H1 (cell line): ENCODE measurements at regions not wholly inside any gene's neighbourhood (a gene's known extent, or its start where the extent isn't known, plus 50 kb on each side); places are given as distances from the start of the nearest gene placed in this dataset.

Experiments
- CTCF ChIA-PET: fragments of 300-600 bp; sonication (Branson Sonifier 250); formaldehyde crosslinking; loops from one replicate; lab custom pipeline; 2021; ENCODE audit not compliant: partially characterized antibody; lab: Charles Lee
- POLR2A ChIA-PET: fragments of 300-600 bp; sonication (Branson Sonifier 250); formaldehyde crosslinking; loops from one replicate; lab custom pipeline; 2021; ENCODE audit warnings: inconsistent platforms; ENCODE audit not compliant: partially characterized antibody; lab: Charles Lee
- DNase-seq, 2 experiments: peaks; one replicate each; pipeline versions ENCODE4 v3.0.0 to v3.0.0-alpha.2; 2010 to 2022; ENCODE audit warnings: low spot score in 2 of 2, low read depth in 1 of 2, mixed read lengths in 1 of 2
- FAIRE-seq: peaks from 2 replicates; lab custom pipeline; 2011; peaks lifted over from hg19 to GRCh38; lab: Jason Lieb, UNC
- H2AFZ ChIP-seq: 2 replicates; pipeline ENCODE4 v1.8.1; 2012; ENCODE audit warnings: low read length, inconsistent platforms
- H2AK5ac ChIP-seq: 2 replicates; pipeline ENCODE4 v1.6.1; 2013; ENCODE audit warnings: low read depth, low read length
- H2BK120ac ChIP-seq: replicated peaks from 2 replicates; pipeline ENCODE3; 2013; ENCODE audit warnings: low read depth, low read length, inconsistent platforms
- H2BK12ac ChIP-seq: 2 replicates; pipeline ENCODE4 v1.6.1; 2013; ENCODE audit warnings: low read depth, low read length
- H2BK15ac ChIP-seq: 2 replicates; pipeline ENCODE4 v1.6.1; 2013; ENCODE audit warnings: low read length
- H2BK20ac ChIP-seq: 2 replicates; pipeline ENCODE4 v1.6.1; 2013; ENCODE audit warnings: low read length
- H2BK5ac ChIP-seq: 2 replicates; pipeline ENCODE4 v1.6.1; 2013; ENCODE audit warnings: low read depth, low read length
- H3K14ac ChIP-seq: 2 replicates; pipeline ENCODE4 v1.6.1; 2013; ENCODE audit warnings: inconsistent platforms; ENCODE audit not compliant: insufficient read length
- H3K18ac ChIP-seq: 2 replicates; pipeline ENCODE4 v1.6.1; 2013; ENCODE audit warnings: low read length; ENCODE audit errors: extremely low read depth
- H3K23ac ChIP-seq: 2 replicates; pipeline ENCODE4 v1.6.1; 2013; ENCODE audit warnings: inconsistent platforms; ENCODE audit not compliant: insufficient read length
- H3K23me2 ChIP-seq: 2 replicates; pipeline ENCODE4 v1.6.1; 2013; ENCODE audit warnings: low read depth, low read length
- H3K27ac ChIP-seq: 2 replicates; pipeline ENCODE4 v1.6.1; 2011; ENCODE audit warnings: low read depth, low read length, inconsistent platforms
- H3K27me3 ChIP-seq, 4 experiments: replicated peaks in 1 of 4; 1 replicate in 1 of 4; 2 replicates in 3 of 4; pipeline versions ENCODE4 v1.6.1 to v1.8.1; 2011 to 2013; ENCODE audit warnings: low read length in 3 of 4, mild to moderate bottlenecking in 3 of 4, inconsistent platforms in 2 of 4, mixed read lengths in 2 of 4, moderate library complexity in 1 of 4; ENCODE audit not compliant: control insufficient read depth in 3 of 4, insufficient read depth in 3 of 4; ENCODE audit errors: extremely low read depth in 1 of 4
- H3K36me3 ChIP-seq, 4 experiments: 2 replicates each; pipeline versions ENCODE4 v1.6.1 to v1.8.1; 2011 to 2013; ENCODE audit warnings: mild to moderate bottlenecking in 4 of 4, low read length in 3 of 4, moderate library complexity in 2 of 4, control low read depth in 1 of 4, inconsistent platforms in 1 of 4; ENCODE audit not compliant: insufficient read depth in 4 of 4, control insufficient read depth in 2 of 4
- H3K4ac ChIP-seq: replicated peaks from 2 replicates; pipeline ENCODE3; 2013; ENCODE audit warnings: low read length, low read depth, mixed read lengths, inconsistent platforms; ENCODE audit not compliant: insufficient read length
- H3K4me1 ChIP-seq, 4 experiments: replicated peaks in 1 of 4; 1 replicate in 1 of 4; 2 replicates in 3 of 4; pipeline versions ENCODE4 v1.6.1 to v1.8.1; 2011 to 2013; ENCODE audit warnings: low read length in 3 of 4, inconsistent platforms in 2 of 4, mixed read lengths in 1 of 4; ENCODE audit not compliant: insufficient read depth in 4 of 4, control insufficient read depth in 3 of 4
- H3K4me2 ChIP-seq, 2 experiments: 2 replicates each; pipeline versions ENCODE4 v1.6.1 to v1.8.1; 2011 to 2013; ENCODE audit warnings: low read depth in 2 of 2, low read length in 2 of 2, control low read depth in 1 of 2, inconsistent platforms in 1 of 2, mild to moderate bottlenecking in 1 of 2; ENCODE audit not compliant: insufficient read depth in 1 of 2
- H3K4me3 ChIP-seq, 4 experiments: fragments of 200-600, 300-600 bp in 1 of 4; sonication (generic), shearing (Covaris generic), sonication (Bioruptor Twin) in 1 of 4; 2 replicates each; pipeline versions ENCODE4 v1.5.1 to v1.8.1; 2011 to 2016; ENCODE audit warnings: low read length in 4 of 4, low read depth in 3 of 4, control low read depth in 2 of 4, inconsistent platforms in 2 of 4, mild to moderate bottlenecking in 2 of 4, mixed read lengths in 1 of 4, moderate library complexity in 1 of 4; ENCODE audit not compliant: insufficient read depth in 2 of 4; ENCODE audit errors: extremely low read depth in 1 of 4
- H3K56ac ChIP-seq: replicated peaks from 2 replicates; pipeline ENCODE3; 2013; ENCODE audit warnings: low read depth, mild to moderate bottlenecking, mixed read lengths, low read length, inconsistent platforms; ENCODE audit not compliant: insufficient read length
- H3K79me1 ChIP-seq: 2 replicates; pipeline ENCODE4 v1.6.1; 2013; ENCODE audit warnings: low read depth, low read length, control low read depth
- H3K79me2 ChIP-seq, 2 experiments: 2 replicates each; pipeline versions ENCODE4 v1.6.1 to v1.8.1; 2012 to 2013; ENCODE audit warnings: low read length in 2 of 2, mild to moderate bottlenecking in 2 of 2, inconsistent platforms in 1 of 2; ENCODE audit not compliant: insufficient read depth in 2 of 2, control insufficient read depth in 1 of 2
- H3K9ac ChIP-seq, 4 experiments: replicated peaks in 1 of 4; 1 replicate in 1 of 4; 2 replicates in 3 of 4; pipeline versions ENCODE4 v1.6.1 to v1.8.1; 2011 to 2013; ENCODE audit warnings: low read depth in 3 of 4, low read length in 3 of 4, control low read depth in 2 of 4, mild to moderate bottlenecking in 2 of 4, moderate library complexity in 2 of 4, inconsistent platforms in 1 of 4; ENCODE audit errors: extremely low read depth in 1 of 4
- H3K9me3 ChIP-seq, 2 experiments: 2 replicates each; pipeline versions ENCODE4 v1.6.1 to v1.8.1; 2012 to 2013; ENCODE audit warnings: mild to moderate bottlenecking in 2 of 2, moderate library complexity in 2 of 2, control low read depth in 1 of 2, inconsistent platforms in 1 of 2, low read depth in 1 of 2, low read length in 1 of 2, mixed read lengths in 1 of 2; ENCODE audit not compliant: insufficient read depth in 2 of 2
- H4K20me1 ChIP-seq, 2 experiments: replicated peaks in 1 of 2; 2 replicates each; pipeline versions ENCODE3 to v1.8.1; 2011 to 2013; ENCODE audit warnings: inconsistent platforms in 2 of 2, low read length in 2 of 2, mild to moderate bottlenecking in 1 of 2; ENCODE audit not compliant: insufficient read depth in 2 of 2, control insufficient read depth in 1 of 2
- H4K5ac ChIP-seq: 2 replicates; pipeline ENCODE4 v1.6.1; 2013; ENCODE audit warnings: low read length, low read depth, mixed read lengths, inconsistent platforms; ENCODE audit not compliant: insufficient read length
- H4K8ac ChIP-seq: 2 replicates; pipeline ENCODE4 v1.8.0; 2013; ENCODE audit warnings: mild to moderate bottlenecking, moderate library complexity, low read length, inconsistent platforms; ENCODE audit not compliant: insufficient read depth; ENCODE audit errors: extremely low read depth
- H4K91ac ChIP-seq: replicated peaks from 2 replicates; pipeline ENCODE3; 2013; ENCODE audit warnings: low read length, mixed read lengths, inconsistent platforms; ENCODE audit not compliant: insufficient read length
- ATF2 ChIP-seq: IDR thresholded peaks from 2 replicates; pipeline ENCODE4 v1.6.1; 2012; ENCODE audit warnings: low read length, inconsistent platforms
- BACH1 ChIP-seq: IDR thresholded peaks from 2 replicates; pipeline ENCODE4 v1.6.1; 2012; ENCODE audit warnings: low read length, improper control_type of control experiment
- CBX5 ChIP-seq: fragments of 300-800, 300-1000 bp; sonication (generic); IDR thresholded peaks from 2 replicates; pipeline ENCODE4 v1.7.1; 2016; ENCODE audit warnings: antibody characterized with exemption, low read length, low read depth
- CEBPB ChIP-seq: IDR thresholded peaks from 2 replicates; pipeline ENCODE4 v1.6.1; 2012; ENCODE audit warnings: low read depth, low read length
- EZH2 ChIP-seq: fragments of 200-600 bp; sonication (generic); IDR thresholded peaks from 2 replicates; pipeline ENCODE4 v1.7.1; 2012; ENCODE audit warnings: low read depth, mild to moderate bottlenecking, moderate library complexity, low read length, inconsistent platforms; ENCODE audit not compliant: severe bottlenecking
- FOSL1 ChIP-seq: IDR thresholded peaks from 2 replicates; pipeline ENCODE4 v1.6.1; 2011; ENCODE audit warnings: mild to moderate bottlenecking, low read depth, low read length, moderate library complexity; ENCODE audit not compliant: insufficient read depth
- MAX ChIP-seq: IDR thresholded peaks from 2 replicates; pipeline ENCODE4 v1.6.1; 2012; ENCODE audit warnings: inconsistent platforms
- POLR2A ChIP-seq, 2 experiments: IDR thresholded peaks; 1 replicate in 1 of 2; 2 replicates in 1 of 2; pipeline ENCODE4 v1.6.1; 2011; ENCODE audit warnings: low read depth in 2 of 2, low read length in 2 of 2, mild to moderate bottlenecking in 2 of 2; ENCODE audit errors: control extremely low read depth in 1 of 2
- SIN3A ChIP-seq, 2 experiments: IDR thresholded peaks in 1 of 2; conservative IDR thresholded peaks in 1 of 2; 2 replicates each; pipeline ENCODE4 v1.6.1; 2011 to 2012; ENCODE audit warnings: low read length in 2 of 2, improper control_type of control experiment in 1 of 2, low read depth in 1 of 2, mild to moderate bottlenecking in 1 of 2
- SP1 ChIP-seq: IDR thresholded peaks from 2 replicates; pipeline ENCODE4 v1.6.1; 2011; ENCODE audit warnings: low read depth, low read length
- WGBS, 2 experiments: shearing (Covaris generic) in 1 of 2; methylation state at CpG; one replicate each; pipeline versions ENCODE4 v1.1.6 to v1.1.7; 2013 to 2015; ENCODE audit warnings: low lambda C conversion rate in 2 of 2, mixed read lengths in 2 of 2, inconsistent platforms in 1 of 2, low coverage in 1 of 2, missing lambda C conversion rate in 1 of 2; ENCODE audit not compliant: insufficient replicate concordance in 2 of 2, insufficient coverage in 1 of 2, insufficient read length in 1 of 2; ENCODE audit errors: extremely low coverage in 1 of 2, missing lambda C conversion rate in 1 of 2; 5-methylcytosine and 5-hydroxymethylcytosine counted together

- H3K9me3 ChIP-seq, result no peaks in the 10 kb centered on the region
- no peak overlapping the region for H3K56ac ChIP-seq
- 91% methylated on average over 7 of the region's 12 CpGs; no CpG with 5 or more reads in 1 of the 2 experiments for WGBS, 2 experiments
- POLR2A ChIA-PET, result no interaction called here
- CTCF ChIA-PET, result interaction anchor here (1.0 to 4.0 kb wide), 10 partner anchors 12 to 303 kb away, joined by 3 to 18 read pairs (median 6); no protein-coding TSS in a partner anchor
- H2BK5ac ChIP-seq, result no peak overlapping the region; the same call in 1 of the 2 replicates
- no peaks in the 10 kb centered on the region for H3K23me2 ChIP-seq
- no peak overlapping the region for H3K23ac ChIP-seq
- no peak overlapping the region for H3K27ac ChIP-seq
- no peaks in the 10 kb centered on the region for H3K79me1 ChIP-seq
- DNase-seq, result no peak
- H3K9ac ChIP-seq, result no peak overlapping the region
- H4K91ac ChIP-seq, result no peak overlapping the region
- no peaks in the 10 kb centered on the region for H4K20me1 ChIP-seq
- no peak overlapping the region for H3K4me3 ChIP-seq
- no peak overlapping the region for H2AFZ ChIP-seq
- H2BK120ac ChIP-seq, result no peak overlapping the region
- no peaks in the 10 kb centered on the region for H3K36me3 ChIP-seq
- H3K79me2 ChIP-seq, result no peaks in the 10 kb centered on the region
- H2BK15ac ChIP-seq, result no peak overlapping the region; the same call in 1 of the 2 replicates
- H4K5ac ChIP-seq, result no peak overlapping the region
- no peaks in the 10 kb centered on the region; a peak in 1 of 7 replicates for H3K4me1 ChIP-seq
- H3K14ac ChIP-seq, result no peak overlapping the region
- H2BK20ac ChIP-seq, result no peak overlapping the region
- no peak overlapping the region for H2AK5ac ChIP-seq
- H3K27me3 ChIP-seq, result no peaks in the 10 kb centered on the region; a peak in 1 of 7 replicates
- H3K4ac ChIP-seq, result no peak overlapping the region
- no peak overlapping the region for H3K4me2 ChIP-seq
- H4K8ac ChIP-seq, result no peak overlapping the region; the same call in 1 of the 2 replicates
- FAIRE-seq, result no peak
- H2BK12ac ChIP-seq, result peak overlapping the region; percentile 51; the same call in 1 of the 2 replicates
- H3K18ac ChIP-seq, result no peak overlapping the region
- TF ChIP-seq CBX5, result no peak
- no peak for TF ChIP-seq MAX
- TF ChIP-seq POLR2A (IDR thresholded peaks at IDR 0.05; ENCODE audit: control extremely low read depth in 1 of 2, low read depth in 2 of 2, low read length in 2 of 2), result no peak
- TF ChIP-seq BACH1, result no peak
- TF ChIP-seq ATF2, result no peak
- no peak for TF ChIP-seq CEBPB
- no peak for TF ChIP-seq SP1
- TF ChIP-seq EZH2, result no peak
- TF ChIP-seq SIN3A (conservative IDR thresholded peaks at IDR 0.05 in 1 of 2, IDR thresholded peaks at IDR 0.05 in 1 of 2; ENCODE audit: low read depth in 1 of 2, low read length in 2 of 2), result no peak
- no peak for TF ChIP-seq FOSL1
These were observed 444.2 kb upstream of the MKI67 start for GRCh38 chr10:128570319-128570995.
